ENCODE measurements at regions not wholly inside any gene's neighbourhood (a gene's known extent, or its start where the extent isn't known, plus 50 kb on each side); places are given as distances from the start of the nearest gene placed in this dataset.

GRCh38 chr1:219433001-219433400 lies 179.9 kb downstream of the ZC3H11B start:
- peak in 3 of 7 donors; percentile 4 to 16 (median 10) for DNase-seq
- WGBS, 4 donors = 31 to 48% (median 34%) methylated on average over 3 to 5 of the region's 5 CpGs
- H3K27me3 ChIP-seq = no peaks in the 10 kb centered on the region
- H3K9me3 ChIP-seq (replicated peaks in 1 of 3) = no peaks in the 10 kb centered on the region
- intact Hi-C loops (cut with DNase I) = no loop called here
- no peak overlapping the region for H3K4me3 ChIP-seq
- H3K4me1 ChIP-seq (replicated peaks in 1 of 2) = no peaks in the 10 kb centered on the region
- H3K36me3 ChIP-seq (replicated peaks in 1 of 2) = no peaks in the 10 kb centered on the region
- H3K27ac ChIP-seq = no peak overlapping the region
- TF ChIP-seq CTCF (IDR thresholded peaks at IDR 0.05) (no peak), POLR2A (IDR thresholded peaks at IDR 0.05) (no peak)

- Histone ChIP-seq H3K9me3 (replicated peaks in 1 of 3) (no peaks in the 10 kb centered on the region), H3K27me3 (no peaks in the 10 kb centered on the region), H3K4me3 (no peak overlapping the region), H3K27ac (no peak overlapping the region), H3K36me3 (replicated peaks in 1 of 2) (no peaks in the 10 kb centered on the region), H3K4me1 (replicated peaks in 1 of 2) (no peaks in the 10 kb centered on the region)
- no peak for TF ChIP-seq CTCF (IDR thresholded peaks at IDR 0.05)
- TF ChIP-seq POLR2A (IDR thresholded peaks at IDR 0.05) = no peak
- WGBS, 4 donors = 63 to 76% (median 71%) methylated on average over 3 of the region's 3 CpGs
- DNase-seq = no peak
- intact Hi-C loops (cut with DNase I) = no loop called here
Measured at GRCh38 chr1:219432191-219432606, 180.7 kb downstream of the ZC3H11B start.

- H3K36me3 ChIP-seq (replicated peaks in 1 of 2) = no peaks in the 10 kb centered on the region
- no peak for TF ChIP-seq CTCF (IDR thresholded peaks at IDR 0.05)
- TF ChIP-seq POLR2A (IDR thresholded peaks at IDR 0.05) = no peak
- H3K4me1 ChIP-seq (replicated peaks in 1 of 2) = no peaks in the 10 kb centered on the region
- no peaks in the 10 kb centered on the region for H3K27me3 ChIP-seq
- H3K4me3 ChIP-seq = no peak overlapping the region
- intact Hi-C loops (cut with DNase I) = no loop called here
- DNase-seq = no peak
- 88 to 100% (median 95%) methylated on average over 1 of the region's 1 CpG for WGBS, 4 donors
- no peaks in the 10 kb centered on the region for H3K9me3 ChIP-seq (replicated peaks in 1 of 3)
- H3K27ac ChIP-seq = no peak overlapping the region
Measured at GRCh38 chr1:219430419-219430818, 182.5 kb downstream of the ZC3H11B start.

- intact Hi-C loops (cut with DNase I) = no loop called here
- WGBS, 4 donors = 81 to 88% (median 84%) methylated on average over 5 of the region's 5 CpGs
- H3K9me3 ChIP-seq (replicated peaks in 1 of 3) = no peaks in the 10 kb centered on the region
Measured at GRCh38 chr1:219428651-219429050, 184.3 kb downstream of the ZC3H11B start.

More at GRCh38 chr1:219428651-219429050, 184.3 kb downstream of the ZC3H11B start:
- no peaks in the 10 kb centered on the region for H3K36me3 ChIP-seq (replicated peaks in 1 of 2)
- no peak overlapping the region for H3K27ac ChIP-seq
- no peaks in the 10 kb centered on the region for H3K27me3 ChIP-seq
- no peaks in the 10 kb centered on the region for H3K4me1 ChIP-seq (replicated peaks in 1 of 2)
- TF ChIP-seq CTCF (IDR thresholded peaks at IDR 0.05) (no peak), POLR2A (IDR thresholded peaks at IDR 0.05) (no peak)
- no peak for DNase-seq
- H3K4me3 ChIP-seq = no peak overlapping the region

Data from adrenal gland (tissue), 9 donors.